NCI-H446 (cell line): ENCODE measurements at regions not wholly inside any gene's neighbourhood (a gene's known extent, or its start where the extent isn't known, plus 50 kb on each side); places are given as distances from the start of the nearest gene placed in this dataset.
"Not testable (repeated sequence)": the region's sequence is repeated elsewhere in the genome, so short reads cannot be mapped to it uniquely, and the experiment has no call there.

Source experiments
- DNase-seq, 2 experiments: peaks; one replicate each; lab custom pipeline; 2025; lab: John Stamatoyannopoulos, UW

GRCh38 chr15:35693886-35694285 lies 147.9 kb upstream of the DPH6 start:
- no peak for DNase-seq

GRCh38 chr15:35695003-35695402 lies 149.0 kb upstream of the DPH6 start:
- DNase-seq: no peak

GRCh38 chr15:35696767-35697231 lies 150.8 kb upstream of the DPH6 start:
- DNase-seq: peak in 1 of 2 experiments; percentile 47

GRCh38 chr15:35697549-35698299 lies 151.8 kb upstream of the DPH6 start:
- DNase-seq: no peak

- DNase-seq: no peak
Observed at GRCh38 chr15:35698331-35698730, 152.4 kb upstream of the DPH6 start.

- DNase-seq: no peak
Observed at GRCh38 chr15:35698966-35699575, 153.1 kb upstream of the DPH6 start.

GRCh38 chr15:35700091-35700593 lies 154.2 kb upstream of the DPH6 start:
- DNase-seq: not testable (repeated sequence)

GRCh38 chr15:35701402-35702046 lies 155.6 kb upstream of the DPH6 start:
- no peak for DNase-seq

GRCh38 chr15:35702946-35703495 lies 157.1 kb upstream of the DPH6 start:
- no peak for DNase-seq

- DNase-seq: no peak
Observed at GRCh38 chr15:35705030-35705883, 159.3 kb upstream of the DPH6 start.

GRCh38 chr15:35705884-35706585 lies 160.1 kb upstream of the DPH6 start:
- DNase-seq: no peak

GRCh38 chr15:35712956-35713355 lies 167.0 kb upstream of the DPH6 start:
- no peak for DNase-seq

- no peak for DNase-seq
Observed at GRCh38 chr15:35713733-35714132, 167.8 kb upstream of the DPH6 start.

GRCh38 chr15:35717721-35718120 lies 171.8 kb upstream of the DPH6 start:
- no peak for DNase-seq

GRCh38 chr15:35720019-35720418 lies 174.1 kb upstream of the DPH6 start:
- DNase-seq: no peak

GRCh38 chr15:35720984-35721383 lies 175.0 kb upstream of the DPH6 start:
- DNase-seq: no peak

- no peak for DNase-seq
Observed at GRCh38 chr15:35721751-35722150, 175.8 kb upstream of the DPH6 start.

GRCh38 chr15:35722501-35722900 lies 176.5 kb upstream of the DPH6 start:
- DNase-seq: no peak

GRCh38 chr15:35723120-35723847 lies 177.3 kb upstream of the DPH6 start:
- DNase-seq: no peak

GRCh38 chr15:35723852-35724251 lies 177.9 kb upstream of the DPH6 start:
- no peak for DNase-seq
